ENCODE measurements at regions not wholly inside any gene's neighbourhood (a gene's known extent, or its start where the extent isn't known, plus 50 kb on each side); places are given as distances from the start of the nearest gene placed in this dataset.
"Not testable (repeated sequence)": the region's sequence is repeated elsewhere in the genome, so short reads cannot be mapped to it uniquely, and the experiment has no call there.

GRCh38 chr1:171397851-171398469, 84.0 kb downstream of the FMO4 start:
- TF ChIP-seq CTCF (IDR thresholded peaks at IDR 0.05): no peak
- TF ChIP-seq POLR2A (IDR thresholded peaks at IDR 0.05): no peak
- H3K9me3 ChIP-seq: no peaks in the 10 kb centered on the region
- intact Hi-C loops (cut with DNase I): no loop called here
- WGBS, 4 donors: 86 to 98% (median 90%) methylated on average over 5 of the region's 5 CpGs
- DNase-seq (no peak), ATAC-seq (no peak)
- no peaks in the 10 kb centered on the region for H3K36me3 ChIP-seq
- no peak overlapping the region for H3K4me3 ChIP-seq
- no peaks in the 10 kb centered on the region for H3K27me3 ChIP-seq
- H3K4me1 ChIP-seq: peaks cover 0 to 6% (median 0%) of the 10 kb centered on the region in 12 donors
- H3K27ac ChIP-seq: no peak overlapping the region

GRCh38 chr1:171403393-171403792, 81.9 kb upstream of the PRRC2C start:
- WGBS, 4 donors: 51 to 69% (median 60%) methylated on average over 1 to 7 of the region's 7 CpGs
- DNase-seq: no peak
- Histone ChIP-seq H3K27me3 (no peaks in the 10 kb centered on the region), H3K27ac (no peak overlapping the region), H3K4me1 (no peaks in the 10 kb centered on the region), H3K36me3 (no peaks in the 10 kb centered on the region), H3K9me3 (peaks cover 0 to 12% (median 0%) of the 10 kb centered on the region in 12 donors), H3K4me3 (no peak overlapping the region)
- intact Hi-C loops (cut with DNase I): loop anchor here in 2 of 10 donors (10.0 kb wide), 1 partner anchor 159 kb away; the partner anchor contains the start of gene FMO1 (in 2 of the 2)
- no peak for ATAC-seq
- no peak for TF ChIP-seq CTCF (IDR thresholded peaks at IDR 0.05)
- TF ChIP-seq POLR2A (IDR thresholded peaks at IDR 0.05): no peak

- 78 to 93% (median 89%) methylated on average over 1 of the region's 1 CpG for WGBS, 4 donors
- intact Hi-C loops (cut with DNase I): loop anchor here in 2 of 10 donors (10.0 kb wide), 1 partner anchor 161 kb away; the partner anchor contains the start of gene FMO1 (in 2 of the 2)
These were observed 80.0 kb upstream of the PRRC2C start for GRCh38 chr1:171405391-171405714.

GRCh38 chr1:171413557-171413956, 71.8 kb upstream of the PRRC2C start:
- H3K9me3 ChIP-seq; intact Hi-C loops (cut with DNase I): not testable (repeated sequence)
- 92 to 97% (median 95%) methylated on average over 6 of the region's 6 CpGs for WGBS, 4 donors

More at GRCh38 chr1:171405391-171405714, 80.0 kb upstream of the PRRC2C start:
- no peaks in the 10 kb centered on the region for H3K27me3 ChIP-seq
- H3K4me3 ChIP-seq: no peak overlapping the region
- ATAC-seq (no peak), DNase-seq (no peak)
- no peaks in the 10 kb centered on the region for H3K4me1 ChIP-seq
- H3K9me3 ChIP-seq: peaks cover 0 to 12% (median 0%) of the 10 kb centered on the region in 12 donors
- no peak for TF ChIP-seq CTCF (IDR thresholded peaks at IDR 0.05)
- TF ChIP-seq POLR2A (IDR thresholded peaks at IDR 0.05): no peak
- H3K36me3 ChIP-seq: no peaks in the 10 kb centered on the region
- no peak overlapping the region for H3K27ac ChIP-seq

GRCh38 chr1:171418546-171418945, 66.8 kb upstream of the PRRC2C start:
- TF ChIP-seq POLR2A (IDR thresholded peaks at IDR 0.05) (no peak), CTCF (IDR thresholded peaks at IDR 0.05) (no peak)
- intact Hi-C loops (cut with DNase I): no loop called here
- WGBS, 4 donors: 87 to 92% (median 90%) methylated on average over 3 of the region's 3 CpGs

More at GRCh38 chr1:171413557-171413956, 71.8 kb upstream of the PRRC2C start:
- not testable (repeated sequence) for H3K27ac ChIP-seq, H3K4me3 ChIP-seq, H3K4me1 ChIP-seq, H3K27me3 ChIP-seq, ATAC-seq, DNase-seq, H3K36me3 ChIP-seq

More at GRCh38 chr1:171418546-171418945, 66.8 kb upstream of the PRRC2C start:
- no peak for DNase-seq
- Histone ChIP-seq H3K4me1 (peaks cover 0 to 11% (median 1%) of the 10 kb centered on the region in 12 donors), H3K9me3 (peaks cover 0 to 6% (median 0%) of the 10 kb centered on the region in 12 donors), H3K36me3 (no peaks in the 10 kb centered on the region), H3K27me3 (no peaks in the 10 kb centered on the region), H3K4me3 (no peak overlapping the region), H3K27ac (no peak overlapping the region)
- no peak for ATAC-seq
